ENCODE measurements at regions not wholly inside any gene's neighbourhood (a gene's known extent, or its start where the extent isn't known, plus 50 kb on each side); places are given as distances from the start of the nearest gene placed in this dataset.
"Not testable (repeated sequence)": the region's sequence is repeated elsewhere in the genome, so short reads cannot be mapped to it uniquely, and the experiment has no call there.

- DNase-seq, result no peak
Measured at GRCh38 chr5:56732121-56732520, 83.2 kb upstream of the MAP3K1 start.

DNA sequence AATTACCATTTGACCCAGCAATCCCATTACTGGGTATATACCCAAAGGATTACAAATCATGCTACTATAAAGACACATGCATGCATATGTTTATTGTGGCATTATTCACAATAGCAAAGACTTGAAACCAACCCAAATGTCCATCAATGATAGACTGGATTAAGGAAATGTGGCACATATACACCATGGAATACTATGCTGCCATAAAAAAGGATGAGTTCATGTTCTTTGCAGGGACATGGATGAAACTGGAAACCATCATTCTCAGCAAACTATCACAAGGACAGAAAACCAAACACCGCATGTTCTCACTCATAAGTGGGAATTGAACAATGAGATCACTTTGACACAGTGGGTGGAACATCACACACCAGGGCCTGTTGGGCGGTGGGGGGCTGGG, 83.9 kb upstream of the MAP3K1 start:
- DNase-seq, result not testable (repeated sequence)

DNA sequence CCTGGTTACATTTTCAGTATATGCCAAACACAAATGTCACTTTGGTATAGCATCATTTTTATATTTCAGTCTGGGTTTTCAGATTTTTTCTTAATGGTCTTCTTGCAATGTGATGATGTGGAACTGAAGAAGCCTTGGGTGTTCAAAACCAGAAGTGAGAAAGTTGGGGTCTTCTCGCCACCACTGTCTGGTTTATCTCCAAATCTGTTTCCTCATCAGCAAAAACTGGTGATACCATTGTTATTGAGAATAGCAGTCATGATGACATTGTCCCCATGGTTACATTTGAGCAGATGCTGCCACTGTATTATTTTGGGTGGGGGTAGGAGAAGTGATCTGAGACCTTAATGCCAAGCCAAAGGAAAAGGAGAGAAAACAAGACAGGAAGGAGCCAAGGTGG, 85.9 kb upstream of the MAP3K1 start:
- no peak for DNase-seq

DNA sequence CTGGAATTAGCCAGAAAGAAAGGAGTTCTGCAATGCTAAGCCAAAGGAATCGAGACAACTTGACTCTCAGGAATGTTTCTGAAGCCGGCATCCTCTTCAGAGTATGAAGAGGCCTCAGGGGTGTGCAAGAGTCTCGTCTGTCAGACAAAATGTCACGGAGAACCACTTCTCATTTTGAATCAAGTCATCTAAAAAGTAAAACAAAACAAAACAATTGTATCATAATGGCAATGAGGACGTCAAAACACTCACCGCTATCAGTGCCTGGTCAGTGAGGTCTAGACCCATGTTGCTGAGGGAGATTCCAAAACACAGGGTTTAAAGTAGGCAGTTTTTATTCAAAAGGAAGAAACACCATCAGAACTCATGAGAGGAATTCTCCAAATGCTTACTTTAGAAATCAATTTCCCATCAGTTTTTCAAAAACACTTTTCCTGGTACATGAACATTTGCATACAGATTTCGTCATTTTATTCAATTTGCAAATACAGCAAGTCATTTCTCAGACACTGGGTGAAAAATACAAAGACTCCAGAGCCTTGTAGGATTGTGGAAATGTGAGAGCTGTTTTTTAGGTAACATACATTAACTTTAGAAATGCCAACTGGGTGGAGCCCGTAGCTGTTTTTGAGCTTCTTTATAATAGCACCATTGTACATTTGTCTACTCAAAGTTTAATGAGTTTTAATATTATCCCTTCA, 89.5 kb upstream of the MAP3K1 start:
- DNase-seq, result no peak

DNA sequence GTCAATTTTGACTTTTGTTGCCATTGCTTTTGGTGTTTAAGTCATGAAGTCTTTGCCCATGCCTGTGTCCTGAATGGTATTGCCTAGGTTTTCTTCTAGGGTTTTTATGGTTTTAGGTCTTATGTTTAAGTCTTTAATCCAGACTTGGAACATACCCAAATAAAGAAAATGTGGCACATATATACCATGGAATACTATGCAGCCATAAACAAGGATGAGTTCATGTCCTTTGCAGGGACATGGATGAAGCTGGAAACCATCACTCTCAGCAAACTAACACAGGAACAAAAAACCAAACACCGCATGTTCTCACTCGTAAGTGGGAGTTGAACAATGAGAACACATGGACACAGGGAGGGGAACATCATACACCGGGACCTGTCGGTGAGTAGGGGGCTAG, 90.5 kb upstream of the MAP3K1 start:
- DNase-seq, result not testable (repeated sequence)

DNA sequence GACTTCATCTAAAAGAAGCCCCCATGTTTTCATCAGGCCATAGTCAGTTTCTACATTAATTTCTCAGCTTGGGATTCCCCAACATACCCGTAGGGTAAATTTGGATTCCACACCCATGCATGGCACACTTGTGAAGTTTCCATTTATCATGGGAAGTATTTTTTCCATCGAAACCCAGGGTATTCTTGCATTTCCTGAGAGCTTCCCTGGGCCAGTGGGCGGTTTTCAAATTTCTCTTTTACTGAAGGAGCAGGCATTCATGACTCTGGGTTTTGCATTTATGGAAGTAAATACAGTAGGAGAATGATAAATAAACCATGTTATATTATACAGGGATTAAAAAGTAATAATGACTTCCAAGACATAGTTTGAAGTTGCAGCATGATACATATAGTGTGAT, 93.0 kb upstream of the MAP3K1 start:
- DNase-seq, result no peak

DNA sequence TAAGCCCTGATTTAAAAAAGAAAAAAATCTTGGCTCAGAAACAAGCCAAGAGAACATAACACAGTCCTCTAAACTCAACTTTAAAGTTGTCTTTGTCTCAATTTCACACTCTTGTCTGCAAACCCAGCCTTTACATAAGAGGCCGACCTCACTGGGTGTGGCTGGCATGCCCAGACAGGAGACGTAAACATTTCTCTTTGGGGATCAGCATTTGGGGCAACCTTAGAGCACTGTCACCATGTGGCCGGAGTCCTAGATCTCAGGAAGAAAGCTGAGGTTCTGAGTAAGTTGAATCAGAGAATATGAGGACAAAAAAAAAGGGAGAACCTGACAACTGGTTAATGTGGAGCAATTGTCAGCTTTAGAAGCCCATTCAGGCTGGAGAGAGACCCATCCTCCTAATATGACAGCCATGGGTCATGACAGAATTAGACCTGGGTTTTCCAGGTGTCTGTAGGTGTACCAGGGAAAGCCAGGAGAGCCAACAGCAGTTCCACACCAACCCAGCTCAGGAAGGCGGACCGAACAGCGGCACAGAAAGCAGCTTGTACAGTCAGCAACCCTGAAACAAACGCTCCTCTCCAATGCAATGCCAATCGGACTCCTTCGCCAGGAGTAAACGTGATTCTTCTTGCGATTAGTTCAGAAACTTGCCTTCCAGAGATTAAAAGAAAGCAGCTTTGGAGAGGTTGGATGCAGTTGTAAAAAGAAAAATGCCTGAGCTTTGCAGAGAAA, 97.9 kb upstream of the MAP3K1 start:
- no peak for DNase-seq

DNA sequence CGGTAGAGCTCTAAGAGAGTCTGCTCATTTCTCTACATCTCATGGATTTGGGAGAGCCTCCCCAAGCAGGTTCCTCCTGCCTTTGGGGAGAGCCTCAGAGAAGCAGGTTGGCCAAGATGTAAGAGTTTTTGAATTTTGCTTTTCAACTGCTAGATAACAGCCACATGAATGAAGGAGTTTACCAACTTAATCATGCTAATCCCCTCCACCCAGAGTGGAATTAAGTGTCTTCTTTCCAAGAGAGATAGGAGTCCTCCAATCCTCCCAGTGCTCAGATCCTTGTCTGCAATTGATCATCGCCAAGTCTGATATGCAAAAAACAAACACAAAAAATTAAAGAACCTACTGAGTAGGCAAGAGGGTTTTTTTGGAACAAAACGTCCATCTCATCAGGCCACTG, 99.4 kb upstream of the MAP3K1 start:
- DNase-seq, result no peak

GRCh38 chr5:56712895-56713591, 102.3 kb upstream of the MAP3K1 start:
- no peak for DNase-seq

DNA sequence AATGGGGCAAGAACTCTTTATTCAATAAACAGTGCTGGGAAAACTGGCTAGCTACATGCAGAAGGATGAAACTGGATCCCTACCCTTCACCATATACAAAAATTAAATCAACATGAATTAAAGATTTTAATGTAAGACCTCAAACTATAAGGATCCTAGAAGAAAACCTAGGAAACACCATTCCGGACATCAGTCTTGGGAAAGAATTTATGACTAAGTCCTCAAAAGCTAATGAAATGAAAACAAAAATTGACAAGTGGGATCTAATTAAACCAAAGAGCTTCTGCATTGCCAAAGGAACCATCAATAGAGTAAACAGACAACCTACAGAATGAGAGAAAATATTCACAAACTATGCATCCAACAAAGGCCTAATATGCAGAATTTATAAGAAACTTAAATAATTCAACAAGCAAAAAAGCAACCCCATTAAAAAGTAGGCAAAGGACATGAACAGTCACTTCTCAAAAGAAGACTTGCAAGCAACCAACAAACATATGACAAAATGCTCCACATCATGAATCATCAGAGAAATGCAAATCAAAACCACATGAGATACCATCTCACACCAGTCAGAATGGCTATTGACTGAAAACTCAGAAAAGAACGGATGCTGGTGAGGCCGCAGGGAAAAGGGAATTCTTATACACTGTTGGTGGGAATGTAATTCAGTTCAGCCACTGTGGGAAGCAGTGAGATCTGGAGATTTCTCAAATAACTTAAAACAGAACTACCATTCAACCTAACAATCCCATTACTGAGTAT, 104.3 kb upstream of the MAP3K1 start:
- peak in 1 of 3 donors; percentile 73 for DNase-seq

- DNase-seq, result no peak
Measured at GRCh38 chr5:56706504-56706903, 108.8 kb upstream of the MAP3K1 start.

GRCh38 chr5:56705217-56705616, 110.1 kb upstream of the MAP3K1 start:
- no peak for DNase-seq

DNA sequence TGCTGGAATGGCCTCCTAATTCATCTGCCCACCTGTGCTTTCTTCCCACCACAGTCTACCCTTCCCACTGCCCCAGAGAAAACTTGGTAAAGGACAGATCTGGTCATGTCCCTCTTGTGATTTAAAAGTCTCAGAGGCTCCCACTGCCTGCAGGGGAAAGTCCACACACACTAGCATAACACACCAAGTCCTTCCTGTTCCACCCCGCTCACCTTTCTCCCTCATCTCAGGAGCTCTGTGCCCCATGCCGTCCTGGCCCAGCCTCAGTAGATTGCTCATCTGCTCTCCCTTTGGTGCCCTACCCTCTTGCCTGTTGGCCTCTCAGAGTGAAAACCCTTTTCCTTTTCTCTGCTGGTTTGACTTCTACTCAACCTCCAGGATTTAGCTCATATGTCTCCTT, 111.4 kb upstream of the MAP3K1 start:
- no peak for DNase-seq

DNA sequence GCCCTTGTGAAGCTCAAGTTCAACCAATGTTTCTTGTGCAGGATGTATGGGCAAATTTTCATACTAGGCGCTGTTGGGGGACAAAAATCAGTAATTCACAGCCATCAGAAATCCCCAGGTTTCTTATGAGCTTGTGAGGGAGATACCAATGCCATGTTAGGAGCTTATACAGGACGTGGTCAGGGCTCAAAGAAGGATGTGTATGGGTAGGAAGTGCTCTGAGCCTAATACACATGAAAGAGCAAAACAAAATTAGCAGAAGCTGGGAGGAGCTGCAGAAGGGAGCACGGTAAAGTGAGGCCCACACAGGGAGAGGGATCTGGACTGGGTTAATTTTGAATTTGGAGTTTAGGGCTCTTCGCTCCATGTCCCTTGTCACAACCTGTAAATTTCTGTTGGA, 114.6 kb upstream of the MAP3K1 start:
- no peak for DNase-seq

GRCh38 chr5:56699538-56699937, 115.8 kb upstream of the MAP3K1 start:
- DNase-seq, result no peak

GRCh38 chr5:56698463-56699381, 116.6 kb upstream of the MAP3K1 start:
- DNase-seq, result peak; percentile 15 to 65 (median 33)

GRCh38 chr5:56696900-56697299, 118.4 kb upstream of the MAP3K1 start:
- DNase-seq, result peak; percentile 77 to 90 (median 83)

- DNase-seq, result no peak
Measured at GRCh38 chr5:56693220-56693579, 122.1 kb upstream of the MAP3K1 start.

DNA sequence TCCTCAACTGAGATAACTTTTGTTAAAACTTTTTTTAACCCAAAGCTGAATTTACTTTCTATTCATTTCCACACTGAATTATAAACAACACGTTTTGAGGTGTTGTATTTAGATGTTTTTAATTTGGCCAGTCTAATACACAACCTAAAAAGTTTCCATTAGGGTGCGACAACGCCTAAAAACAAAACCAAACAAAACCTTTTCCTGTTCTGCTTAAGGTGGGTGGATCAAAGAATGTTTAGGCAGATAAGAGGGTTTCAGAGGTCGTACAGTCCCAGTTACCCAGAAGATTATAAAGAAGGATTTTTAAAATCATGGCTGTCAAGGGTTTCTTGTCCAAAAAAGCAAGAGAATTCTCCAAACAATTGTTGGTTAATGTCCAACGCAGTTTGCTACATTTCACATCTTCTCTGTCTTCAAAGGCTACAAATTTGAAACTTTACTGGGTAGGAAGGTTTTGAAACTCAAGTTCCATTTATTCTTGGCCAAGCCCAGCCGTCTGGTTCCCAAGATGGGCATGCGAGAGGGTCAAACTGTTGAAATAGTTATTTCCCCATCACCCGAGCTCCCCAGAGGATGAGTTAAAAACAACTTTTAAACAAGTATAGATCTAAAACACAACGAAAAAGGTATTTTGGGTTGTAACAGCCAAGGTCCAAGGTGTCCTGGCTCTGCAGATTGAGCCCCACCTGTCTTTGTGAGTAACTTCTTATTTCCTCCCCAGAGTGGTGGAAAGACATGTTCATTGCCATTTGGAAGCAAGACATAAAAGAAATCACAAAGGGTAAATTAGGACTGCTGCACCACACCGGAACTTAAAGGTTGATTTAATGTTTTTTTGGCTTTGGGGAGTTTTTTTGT, 122.8 kb upstream of the MAP3K1 start:
- DNase-seq, result no peak

GRCh38 chr5:56688402-56688801, 126.9 kb upstream of the MAP3K1 start:
- no peak for DNase-seq

Data from muscle of back (tissue), 3 donors.